ENCODE measurements at regions not wholly inside any gene's neighbourhood (a gene's known extent, or its start where the extent isn't known, plus 50 kb on each side); places are given as distances from the start of the nearest gene placed in this dataset.

DNA sequence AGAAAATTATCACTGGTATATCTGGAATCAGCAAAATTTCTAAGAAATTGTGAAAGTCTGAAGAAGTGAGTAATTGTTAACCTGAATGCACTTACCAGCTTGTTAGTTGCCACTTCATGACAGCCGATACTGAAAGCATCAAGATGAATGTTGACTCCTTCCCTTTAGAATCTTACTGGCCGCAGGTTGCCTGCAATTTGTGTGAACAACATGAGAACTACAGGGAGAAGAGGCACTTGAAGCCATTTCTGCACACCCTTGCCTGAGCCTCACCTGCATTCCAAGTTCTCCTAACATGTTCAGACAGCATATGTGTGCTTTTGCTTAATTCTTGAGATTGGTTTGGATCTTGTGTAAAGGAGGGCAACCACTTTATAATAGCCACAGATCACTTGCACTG, 59.2 kb upstream of the SSX2IP start:
- Histone ChIP-seq H3K4me3 (no peak overlapping the region), H3K27me3 (no peaks in the 10 kb centered on the region), H4K20me1 (no peaks in the 10 kb centered on the region), H3K9ac (no peak overlapping the region), H3K36me3 (no peaks in the 10 kb centered on the region), H3K27ac (no peak overlapping the region), H3K4me1 (no peaks in the 10 kb centered on the region), H3K9me3 (no peaks in the 10 kb centered on the region), H3K4me2 (no peak overlapping the region)
- no peak for TF ChIP-seq Cebpa-rat (IDR thresholded peaks at IDR 0.05)

DNA sequence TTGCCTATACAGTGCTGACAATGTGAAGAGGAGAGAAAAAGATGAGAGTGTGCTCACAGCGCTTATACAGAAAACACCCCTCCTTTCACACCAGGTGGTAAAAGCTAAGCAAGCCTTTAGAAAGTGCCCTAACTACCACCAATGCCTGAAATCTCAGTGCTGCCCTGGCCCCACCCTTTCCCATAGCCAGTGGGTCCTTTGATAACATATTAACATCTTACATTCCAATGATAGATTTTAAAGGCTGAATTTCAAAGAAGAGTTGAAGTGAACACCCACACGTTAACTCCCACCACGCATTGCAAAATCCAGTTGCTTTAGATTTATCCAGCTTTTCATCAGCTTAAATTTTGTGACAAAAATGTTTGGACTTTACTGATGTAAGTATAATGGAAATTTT, 58.1 kb upstream of the SSX2IP start:
- Histone ChIP-seq H3K9ac (no peak overlapping the region), H3K4me3 (no peak overlapping the region), H3K4me1 (no peaks in the 10 kb centered on the region), H4K20me1 (no peaks in the 10 kb centered on the region), H3K9me3 (no peaks in the 10 kb centered on the region), H3K4me2 (no peak overlapping the region), H3K27ac (no peak overlapping the region), H3K27me3 (no peaks in the 10 kb centered on the region), H3K36me3 (no peaks in the 10 kb centered on the region)
- no peak for TF ChIP-seq Cebpa-rat (IDR thresholded peaks at IDR 0.05)

DNA sequence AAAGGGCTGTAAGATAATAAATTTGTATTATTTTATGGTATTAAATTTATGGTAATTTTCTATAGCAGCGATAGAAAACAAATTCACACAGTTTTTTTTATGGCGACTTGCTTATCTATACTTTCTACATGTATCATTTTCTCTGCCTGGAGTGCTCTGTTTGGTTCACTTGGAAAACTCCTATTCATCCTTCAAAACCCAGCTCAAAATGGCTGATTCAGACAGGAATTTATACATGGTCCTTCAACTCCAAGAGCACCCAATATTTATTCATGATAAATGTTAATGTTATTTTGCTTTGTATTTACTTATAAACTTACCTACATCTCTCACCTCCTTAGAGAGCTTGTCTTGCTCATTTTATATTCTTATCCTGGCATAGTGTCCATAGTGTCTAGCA, 55.6 kb upstream of the SSX2IP start:
- no peak for TF ChIP-seq Cebpa-rat (IDR thresholded peaks at IDR 0.05)
- H3K4me1 ChIP-seq, result no peaks in the 10 kb centered on the region
- no peak overlapping the region for H3K9ac ChIP-seq
- H3K36me3 ChIP-seq, result no peaks in the 10 kb centered on the region
- H3K4me2 ChIP-seq, result no peak overlapping the region
- H4K20me1 ChIP-seq, result no peaks in the 10 kb centered on the region
- H3K27me3 ChIP-seq, result no peaks in the 10 kb centered on the region
- no peak overlapping the region for H3K27ac ChIP-seq
- H3K9me3 ChIP-seq, result no peaks in the 10 kb centered on the region
- no peak overlapping the region for H3K4me3 ChIP-seq

DNA sequence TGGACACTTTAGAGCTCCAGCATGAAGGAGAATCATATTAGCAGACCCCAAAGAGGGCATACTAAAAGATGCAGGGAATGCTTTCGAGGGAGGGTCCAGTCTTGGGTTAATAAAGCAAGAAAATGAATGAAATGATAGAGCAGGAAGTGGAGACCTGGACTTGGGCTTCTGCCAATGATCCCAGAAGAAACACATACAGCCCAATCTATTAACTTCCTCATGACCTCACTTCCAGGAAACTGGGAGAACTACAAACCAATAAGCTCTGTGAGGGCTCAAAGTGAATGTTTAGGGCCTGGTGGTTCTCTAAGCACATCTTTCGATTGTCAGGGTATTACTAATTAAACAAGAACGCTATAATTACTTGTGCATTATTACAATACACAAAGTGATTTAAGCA, 53.6 kb upstream of the SSX2IP start:
- no peaks in the 10 kb centered on the region for H3K27me3 ChIP-seq
- no peak for TF ChIP-seq Cebpa-rat (IDR thresholded peaks at IDR 0.05)
- H3K36me3 ChIP-seq, result no peaks in the 10 kb centered on the region
- H3K9me3 ChIP-seq, result no peaks in the 10 kb centered on the region
- no peaks in the 10 kb centered on the region for H3K4me1 ChIP-seq
- H4K20me1 ChIP-seq, result no peaks in the 10 kb centered on the region
- no peak overlapping the region for H3K27ac ChIP-seq
- no peak overlapping the region for H3K4me2 ChIP-seq
- no peak overlapping the region for H3K9ac ChIP-seq
- no peak overlapping the region for H3K4me3 ChIP-seq

DNA sequence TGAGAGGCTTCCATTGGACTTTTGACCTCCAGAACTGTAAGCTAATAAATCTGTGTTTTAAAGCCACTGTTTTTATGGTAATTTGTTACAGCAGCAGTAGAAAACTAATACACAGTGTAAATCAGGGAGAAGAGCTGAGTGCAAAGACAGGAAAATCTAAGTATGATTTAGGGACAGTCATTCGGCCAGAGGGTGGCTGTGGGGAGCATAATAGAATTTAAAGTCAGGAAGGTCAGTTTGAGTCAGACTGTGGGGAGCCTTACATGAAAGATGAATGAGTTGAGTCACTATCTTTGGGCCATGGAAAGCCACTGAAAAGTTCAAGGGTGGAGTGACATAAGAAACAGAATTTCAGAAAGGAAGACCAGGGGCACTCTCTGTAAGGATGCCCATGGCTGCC, 52.4 kb upstream of the SSX2IP start:
- Histone ChIP-seq H3K27ac (no peak overlapping the region), H3K4me3 (no peak overlapping the region), H4K20me1 (no peaks in the 10 kb centered on the region), H3K4me2 (no peak overlapping the region), H3K36me3 (no peaks in the 10 kb centered on the region), H3K4me1 (no peaks in the 10 kb centered on the region), H3K27me3 (no peaks in the 10 kb centered on the region), H3K9me3 (no peaks in the 10 kb centered on the region), H3K9ac (no peak overlapping the region)
- no peak for TF ChIP-seq Cebpa-rat (IDR thresholded peaks at IDR 0.05)

DNA sequence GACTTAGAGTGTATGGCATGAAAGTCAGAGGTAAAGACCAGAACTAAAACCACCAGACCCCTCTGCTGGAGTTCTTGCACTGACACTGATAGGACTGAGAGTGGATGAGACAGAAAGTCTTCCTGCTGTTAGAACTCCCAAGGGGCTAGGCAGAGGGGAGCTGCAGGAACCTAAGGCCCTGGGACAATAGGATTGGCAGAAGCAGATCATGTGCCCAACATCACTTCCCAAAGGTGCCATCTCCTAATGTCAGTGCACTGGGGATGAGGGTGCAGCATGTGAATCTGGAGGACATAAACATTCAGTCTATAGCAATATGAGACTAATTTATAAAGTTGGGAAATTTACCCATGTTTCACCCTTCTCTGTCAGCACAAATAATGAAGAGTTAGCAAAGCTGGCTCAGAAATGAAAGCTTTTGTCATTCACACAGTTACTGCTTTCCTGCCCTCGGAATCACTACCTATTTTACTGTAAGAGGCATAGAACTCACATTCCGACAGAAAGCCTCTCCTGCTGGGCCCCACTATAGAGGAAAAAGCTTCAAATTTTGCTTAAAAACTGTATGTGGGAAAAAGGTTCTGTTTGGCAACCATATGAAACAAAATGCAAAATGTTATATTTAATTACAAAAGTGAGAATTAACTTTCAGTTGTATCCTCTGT, 49.9 kb upstream of the SSX2IP start:
- Histone ChIP-seq H3K4me2 (no peak overlapping the region), H4K20me1 (no peaks in the 10 kb centered on the region), H3K36me3 (no peaks in the 10 kb centered on the region), H3K9me3 (no peaks in the 10 kb centered on the region), H3K27ac (no peak overlapping the region), H3K27me3 (no peaks in the 10 kb centered on the region), H3K4me3 (no peak overlapping the region), H3K4me1 (no peaks in the 10 kb centered on the region), H3K9ac (no peak overlapping the region)
- TF ChIP-seq Cebpa-rat (IDR thresholded peaks at IDR 0.05), result no peak

Measured in BLaER1 (cell line).